ENCODE measurements at regions not wholly inside any gene's neighbourhood (a gene's known extent, or its start where the extent isn't known, plus 50 kb on each side); places are given as distances from the start of the nearest gene placed in this dataset.

DNA sequence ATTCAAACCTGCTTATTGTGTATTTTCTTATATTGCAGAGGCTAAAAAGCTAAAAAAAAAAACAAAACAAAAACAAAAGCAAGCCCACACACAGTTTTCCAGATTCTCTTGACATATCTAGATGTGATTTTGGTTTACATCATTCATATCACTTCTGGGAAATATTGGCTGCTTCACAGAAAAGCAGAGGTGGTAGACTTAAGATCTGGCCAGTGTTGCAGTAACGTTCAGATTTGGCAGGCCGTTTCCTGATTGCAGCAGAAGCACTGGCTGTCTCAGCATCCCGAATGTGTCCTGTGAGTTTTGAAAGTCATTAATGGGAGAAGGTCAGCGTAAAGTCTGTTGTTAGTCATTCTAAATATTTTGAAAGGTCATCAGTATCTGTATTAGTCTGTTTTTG, 2062.0 kb downstream of the ARAP2 start:
- no peaks in the 10 kb centered on the region for H3K9me3 ChIP-seq (ENCODE audit: control insufficient read depth in 2 of 3, insufficient read depth in 1 of 3, low read length in 3 of 3)
- H3K27ac ChIP-seq (ENCODE audit: low read depth in 2 of 2, low read length in 2 of 2): no peak overlapping the region
- intact Hi-C loops (cut with DNase I): no loop called here
- FAIRE-seq (no peak), DNase-seq (no peak)
- H3K9ac ChIP-seq (ENCODE audit: low read length in 3 of 3): no peak overlapping the region
- H3K27me3 ChIP-seq (ENCODE audit: control insufficient read depth, insufficient read depth, low read length): no peaks in the 10 kb centered on the region
- TF ChIP-seq, protein P1, sequence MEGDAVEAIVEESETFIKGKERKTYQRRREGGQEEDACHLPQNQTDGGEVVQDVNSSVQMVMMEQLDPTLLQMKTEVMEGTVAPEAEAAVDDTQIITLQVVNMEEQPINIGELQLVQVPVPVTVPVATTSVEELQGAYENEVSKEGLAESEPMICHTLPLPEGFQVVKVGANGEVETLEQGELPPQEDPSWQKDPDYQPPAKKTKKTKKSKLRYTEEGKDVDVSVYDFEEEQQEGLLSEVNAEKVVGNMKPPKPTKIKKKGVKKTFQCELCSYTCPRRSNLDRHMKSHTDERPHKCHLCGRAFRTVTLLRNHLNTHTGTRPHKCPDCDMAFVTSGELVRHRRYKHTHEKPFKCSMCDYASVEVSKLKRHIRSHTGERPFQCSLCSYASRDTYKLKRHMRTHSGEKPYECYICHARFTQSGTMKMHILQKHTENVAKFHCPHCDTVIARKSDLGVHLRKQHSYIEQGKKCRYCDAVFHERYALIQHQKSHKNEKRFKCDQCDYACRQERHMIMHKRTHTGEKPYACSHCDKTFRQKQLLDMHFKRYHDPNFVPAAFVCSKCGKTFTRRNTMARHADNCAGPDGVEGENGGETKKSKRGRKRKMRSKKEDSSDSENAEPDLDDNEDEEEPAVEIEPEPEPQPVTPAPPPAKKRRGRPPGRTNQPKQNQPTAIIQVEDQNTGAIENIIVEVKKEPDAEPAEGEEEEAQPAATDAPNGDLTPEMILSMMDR (IDR thresholded peaks at IDR 0.05; ENCODE audit: borderline replicate concordance, extremely low read depth, insufficient read depth): no peak
- no peak overlapping the region for H3K4me3 ChIP-seq (ENCODE audit: low read length in 3 of 3)
- H3K4me1 ChIP-seq (ENCODE audit: control insufficient read depth in 2 of 3, insufficient read depth in 2 of 3, low read depth in 1 of 3, low read length in 3 of 3): no peaks in the 10 kb centered on the region
- no peaks in the 10 kb centered on the region for H3K36me3 ChIP-seq (ENCODE audit: control insufficient read depth in 2 of 3, insufficient read depth in 3 of 3, low read length in 3 of 3)

DNA sequence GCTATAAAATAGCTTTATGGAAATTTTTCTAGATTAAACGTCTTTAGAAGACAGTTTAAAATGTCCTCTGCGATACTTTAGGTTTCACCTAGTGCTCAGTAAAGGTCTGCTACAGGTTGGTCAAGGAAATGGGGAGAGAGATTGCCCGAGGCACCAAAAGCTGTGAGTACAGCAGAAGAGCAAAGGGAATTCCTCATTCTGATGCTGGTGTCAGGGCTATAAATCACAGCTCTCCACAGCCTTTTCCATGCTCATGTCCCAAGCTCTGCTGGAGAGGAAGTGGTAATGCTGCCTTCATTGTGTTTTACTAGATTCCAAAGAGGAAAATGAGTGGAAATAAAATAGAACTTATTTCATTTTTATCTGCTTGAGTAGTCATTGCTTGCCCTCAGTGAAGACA, 2060.4 kb downstream of the ARAP2 start:
- no peak overlapping the region for H3K27ac ChIP-seq (ENCODE audit: low read depth in 2 of 2, low read length in 2 of 2)
- H3K9ac ChIP-seq (ENCODE audit: low read length in 3 of 3): no peak overlapping the region
- H3K4me3 ChIP-seq (ENCODE audit: low read length in 3 of 3): no peak overlapping the region
- H3K36me3 ChIP-seq (ENCODE audit: control insufficient read depth in 2 of 3, insufficient read depth in 3 of 3, low read length in 3 of 3): no peaks in the 10 kb centered on the region
- H3K9me3 ChIP-seq (ENCODE audit: control insufficient read depth in 2 of 3, insufficient read depth in 1 of 3, low read length in 3 of 3): no peaks in the 10 kb centered on the region
- H3K27me3 ChIP-seq (ENCODE audit: control insufficient read depth, insufficient read depth, low read length): no peaks in the 10 kb centered on the region
- intact Hi-C loops (cut with DNase I): no loop called here
- H3K4me1 ChIP-seq (ENCODE audit: control insufficient read depth in 2 of 3, insufficient read depth in 2 of 3, low read depth in 1 of 3, low read length in 3 of 3): no peaks in the 10 kb centered on the region
- FAIRE-seq (no peak), DNase-seq (peak in 2 of 5 donors; percentile 3 to 6)
- TF ChIP-seq, protein P1 (IDR thresholded peaks at IDR 0.05; ENCODE audit: borderline replicate concordance, extremely low read depth, insufficient read depth): no peak

DNA sequence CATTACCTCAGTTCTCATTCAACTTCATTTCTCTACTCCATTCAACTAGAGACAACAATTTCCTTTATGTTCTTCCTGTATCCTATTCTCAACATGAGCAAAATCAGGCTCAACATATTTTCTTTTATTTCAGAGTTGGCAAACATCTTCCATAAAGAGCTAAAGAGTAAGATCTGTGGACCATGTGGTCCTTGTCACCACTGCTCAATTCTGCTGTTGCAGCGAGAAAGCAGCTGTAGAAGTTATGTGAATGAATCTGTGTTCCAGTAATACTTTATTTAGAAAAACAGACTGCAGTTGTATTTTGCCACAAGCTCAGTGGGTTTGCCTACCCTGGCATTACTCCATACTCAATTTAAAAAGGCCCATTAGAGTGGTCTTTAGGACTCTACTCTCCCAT, 2057.3 kb downstream of the ARAP2 start:
- Histone ChIP-seq H3K27me3 (ENCODE audit: control insufficient read depth, insufficient read depth, low read length) (no peaks in the 10 kb centered on the region), H3K9me3 (ENCODE audit: control insufficient read depth in 2 of 3, insufficient read depth in 1 of 3, low read length in 3 of 3) (no peaks in the 10 kb centered on the region), H3K9ac (ENCODE audit: low read length in 3 of 3) (no peak overlapping the region), H3K4me3 (ENCODE audit: low read length in 3 of 3) (no peak overlapping the region), H3K4me1 (ENCODE audit: control insufficient read depth in 2 of 3, insufficient read depth in 2 of 3, low read depth in 1 of 3, low read length in 3 of 3) (no peaks in the 10 kb centered on the region), H3K27ac (ENCODE audit: low read depth in 2 of 2, low read length in 2 of 2) (no peak overlapping the region), H3K36me3 (ENCODE audit: control insufficient read depth in 2 of 3, insufficient read depth in 3 of 3, low read length in 3 of 3) (no peaks in the 10 kb centered on the region)
- FAIRE-seq (no peak), DNase-seq (peak in 2 of 5 donors; percentile 1 to 31)
- intact Hi-C loops (cut with DNase I): no loop called here
- TF ChIP-seq, protein P1 (IDR thresholded peaks at IDR 0.05; ENCODE audit: borderline replicate concordance, extremely low read depth, insufficient read depth): no peak

DNA sequence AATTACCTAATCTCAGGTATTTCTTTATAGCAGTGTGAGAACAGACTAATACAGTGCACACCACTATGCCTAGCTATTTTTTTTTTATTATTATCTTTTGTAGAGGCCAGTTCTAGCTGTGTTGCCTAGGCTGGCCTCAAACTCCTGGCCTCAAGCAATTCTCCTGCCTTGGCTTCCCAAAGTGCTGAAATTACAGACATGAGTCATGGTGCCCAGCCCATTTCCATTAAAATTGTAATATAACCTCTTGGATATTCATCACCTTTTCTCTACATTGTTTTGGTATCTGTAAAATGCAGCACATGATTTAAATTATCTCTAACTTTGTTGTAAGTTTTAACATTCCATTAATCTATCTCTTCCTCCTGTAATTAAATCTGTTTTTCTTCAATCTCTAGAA, 2052.9 kb downstream of the ARAP2 start:
- DNase-seq (no peak), FAIRE-seq (no peak)

More for the DNA sequence above, 2052.9 kb downstream of the ARAP2 start:
- Histone ChIP-seq H3K9ac (ENCODE audit: low read length in 3 of 3) (no peak overlapping the region), H3K9me3 (ENCODE audit: control insufficient read depth in 2 of 3, insufficient read depth in 1 of 3, low read length in 3 of 3) (no peaks in the 10 kb centered on the region), H3K4me1 (ENCODE audit: control insufficient read depth in 2 of 3, insufficient read depth in 2 of 3, low read depth in 1 of 3, low read length in 3 of 3) (no peaks in the 10 kb centered on the region), H3K27me3 (ENCODE audit: control insufficient read depth, insufficient read depth, low read length) (no peaks in the 10 kb centered on the region), H3K27ac (ENCODE audit: low read depth in 2 of 2, low read length in 2 of 2) (no peak overlapping the region), H3K4me3 (ENCODE audit: low read length in 3 of 3) (no peak overlapping the region), H3K36me3 (ENCODE audit: control insufficient read depth in 2 of 3, insufficient read depth in 3 of 3, low read length in 3 of 3) (no peaks in the 10 kb centered on the region)
- intact Hi-C loops (cut with DNase I): no loop called here
- TF ChIP-seq, protein P1 (IDR thresholded peaks at IDR 0.05; ENCODE audit: borderline replicate concordance, extremely low read depth, insufficient read depth): no peak

Measured in kidney (tissue), 13 donors.